Duodenal mucosa (tissue), 2 donors: ENCODE measurements at regions not wholly inside any gene's neighbourhood (a gene's known extent, or its start where the extent isn't known, plus 50 kb on each side); places are given as distances from the start of the nearest gene placed in this dataset.
"Not testable (repeated sequence)": the region's sequence is repeated elsewhere in the genome, so short reads cannot be mapped to it uniquely, and the experiment has no call there.

Experiments used
- H3K27ac ChIP-seq: one replicate; pipeline ENCODE4 v1.7.0; 2013; ENCODE audit warnings: low read depth, low read length
- H3K27me3 ChIP-seq, 2 donors: one replicate each; pipeline ENCODE4 v1.7.0; 2013; ENCODE audit warnings: low read length in 2 of 2, control low read depth in 1 of 2; ENCODE audit not compliant: insufficient read depth in 2 of 2, control insufficient read depth in 1 of 2
- H3K36me3 ChIP-seq, 2 donors: one replicate each; pipeline ENCODE4 v1.7.0; 2013; ENCODE audit warnings: low read length in 2 of 2, control low read depth in 1 of 2; ENCODE audit not compliant: insufficient read depth in 2 of 2, control insufficient read depth in 1 of 2
- H3K4me1 ChIP-seq, 2 donors: one replicate each; pipeline ENCODE4 v1.7.0; 2013; ENCODE audit warnings: low read length in 2 of 2, control low read depth in 1 of 2; ENCODE audit not compliant: insufficient read depth in 2 of 2, control insufficient read depth in 1 of 2
- H3K4me3 ChIP-seq, 2 donors: one replicate each; pipeline ENCODE4 v1.7.0; 2013; ENCODE audit warnings: low read length in 2 of 2, low read depth in 1 of 2
- H3K9ac ChIP-seq, 2 donors: one replicate each; pipeline ENCODE4 v1.7.0; 2013; ENCODE audit warnings: low read length in 2 of 2, low read depth in 1 of 2
- H3K9me3 ChIP-seq, 2 donors: one replicate each; pipeline ENCODE4 v1.7.0; 2013; ENCODE audit warnings: low read length in 2 of 2, control low read depth in 1 of 2; ENCODE audit not compliant: control insufficient read depth in 1 of 2

DNA sequence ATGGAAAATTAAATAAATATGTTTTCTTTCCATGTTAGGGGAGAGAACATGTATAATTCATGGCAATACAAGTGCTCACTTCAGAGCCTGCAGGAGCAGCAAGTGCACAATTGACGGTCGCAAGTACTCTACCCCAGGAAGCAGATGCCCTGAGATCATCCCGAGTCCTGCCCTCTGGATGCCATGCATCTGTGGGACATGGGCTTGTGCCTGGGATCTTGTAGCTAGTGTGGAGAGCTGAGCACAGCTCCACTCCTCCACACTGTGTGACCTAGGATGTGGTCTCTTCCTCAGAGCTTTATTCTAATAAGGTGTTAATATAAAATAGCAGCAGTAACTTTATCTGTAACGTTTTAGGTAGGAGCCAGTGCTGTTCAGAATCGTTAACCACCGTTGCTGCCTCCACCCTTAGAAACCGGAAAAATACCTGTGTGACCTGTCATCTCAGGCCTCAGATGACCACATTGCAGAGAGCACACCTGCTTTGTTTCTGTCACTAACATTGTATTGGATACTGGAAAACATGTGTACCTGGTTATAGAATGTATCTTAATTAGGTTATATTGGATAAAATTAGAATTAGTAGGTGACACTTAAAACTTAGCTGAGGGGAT lies 105.0 kb upstream of the GOLGA6L6 start:
- Histone ChIP-seq H3K9ac (no peak overlapping the region), H3K9me3 (peaks cover 0 to 8% of the 10 kb centered on the region in 2 donors), H3K4me3 (no peak overlapping the region), H3K4me1 (no peaks in the 10 kb centered on the region), H3K27me3 (no peaks in the 10 kb centered on the region), H3K36me3 (no peaks in the 10 kb centered on the region), H3K27ac (no peak overlapping the region)

GRCh38 chr15:20645956-20646355 lies 104.4 kb upstream of the GOLGA6L6 start:
- peak overlapping the region in 1 of 2 donors; percentile 4 for H3K4me3 ChIP-seq
- H3K9ac ChIP-seq = no peak overlapping the region
- H3K27me3 ChIP-seq = no peaks in the 10 kb centered on the region
- H3K27ac ChIP-seq = no peak overlapping the region
- peaks cover 0 to 8% of the 10 kb centered on the region in 2 donors for H3K9me3 ChIP-seq
- no peaks in the 10 kb centered on the region for H3K36me3 ChIP-seq
- H3K4me1 ChIP-seq = no peaks in the 10 kb centered on the region

GRCh38 chr15:20644896-20645295 lies 103.3 kb upstream of the GOLGA6L6 start:
- H3K27me3 ChIP-seq = no peaks in the 10 kb centered on the region
- H3K9me3 ChIP-seq = peaks cover 0 to 8% of the 10 kb centered on the region in 2 donors
- no peak overlapping the region for H3K27ac ChIP-seq
- H3K4me3 ChIP-seq = no peak overlapping the region
- H3K36me3 ChIP-seq = no peaks in the 10 kb centered on the region
- H3K9ac ChIP-seq = no peak overlapping the region
- H3K4me1 ChIP-seq = no peaks in the 10 kb centered on the region

- H3K27me3 ChIP-seq = no peaks in the 10 kb centered on the region
- no peaks in the 10 kb centered on the region for H3K4me1 ChIP-seq
- H3K9ac ChIP-seq = no peak overlapping the region
- no peak overlapping the region for H3K27ac ChIP-seq
- peaks cover 0 to 8% of the 10 kb centered on the region in 2 donors for H3K9me3 ChIP-seq
- no peak overlapping the region for H3K4me3 ChIP-seq
- no peaks in the 10 kb centered on the region for H3K36me3 ChIP-seq
Measured at GRCh38 chr15:20643829-20644425, 102.3 kb upstream of the GOLGA6L6 start.

- Histone ChIP-seq H3K27me3 (no peaks in the 10 kb centered on the region), H3K36me3 (no peaks in the 10 kb centered on the region), H3K9ac (no peak overlapping the region), H3K4me1 (no peaks in the 10 kb centered on the region), H3K9me3 (peaks cover 0 to 8% of the 10 kb centered on the region in 2 donors), H3K4me3 (no peak overlapping the region), H3K27ac (no peak overlapping the region)
Measured at GRCh38 chr15:20643024-20643770, 101.6 kb upstream of the GOLGA6L6 start.

GRCh38 chr15:20642054-20642767 lies 100.6 kb upstream of the GOLGA6L6 start:
- no peaks in the 10 kb centered on the region for H3K27me3 ChIP-seq
- H3K4me3 ChIP-seq = no peak overlapping the region
- H3K9ac ChIP-seq = no peak overlapping the region
- peaks cover 0 to 8% of the 10 kb centered on the region in 2 donors for H3K9me3 ChIP-seq
- no peak overlapping the region for H3K27ac ChIP-seq
- H3K4me1 ChIP-seq = no peaks in the 10 kb centered on the region
- H3K36me3 ChIP-seq = no peaks in the 10 kb centered on the region

- not testable (repeated sequence) for H3K4me3 ChIP-seq, H3K4me1 ChIP-seq, H3K9ac ChIP-seq, H3K27ac ChIP-seq, H3K36me3 ChIP-seq, H3K27me3 ChIP-seq, H3K9me3 ChIP-seq
Measured at GRCh38 chr15:20640427-20640826, 98.8 kb upstream of the GOLGA6L6 start.

DNA sequence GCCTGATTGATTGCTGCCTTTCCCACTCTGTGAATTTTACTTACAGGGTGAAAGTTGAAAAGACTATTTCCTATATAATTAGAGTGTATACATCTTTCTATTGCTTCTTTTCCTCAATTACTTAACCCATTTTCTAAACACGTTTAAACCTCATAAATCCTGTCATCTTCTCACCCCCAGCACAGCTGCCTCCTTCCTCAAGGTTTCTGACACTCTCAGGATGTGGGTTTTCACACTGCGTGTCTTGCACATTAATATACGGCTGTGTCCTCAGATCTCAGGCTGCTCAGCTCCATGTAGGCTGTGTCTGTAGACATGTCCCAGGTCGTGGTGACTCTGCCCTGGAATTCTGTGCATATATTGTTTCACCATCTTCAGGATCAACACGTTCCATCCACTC lies 97.6 kb upstream of the GOLGA6L6 start:
- H3K27ac ChIP-seq, H3K27me3 ChIP-seq, H3K36me3 ChIP-seq, H3K4me1 ChIP-seq, H3K4me3 ChIP-seq, H3K9ac ChIP-seq, H3K9me3 ChIP-seq: not testable (repeated sequence)

GRCh38 chr15:20637499-20637898 lies 95.9 kb upstream of the GOLGA6L6 start:
- not testable (repeated sequence) for H3K27me3 ChIP-seq, H3K36me3 ChIP-seq, H3K4me3 ChIP-seq, H3K4me1 ChIP-seq, H3K9ac ChIP-seq, H3K9me3 ChIP-seq, H3K27ac ChIP-seq

GRCh38 chr15:20629526-20629925 lies 87.9 kb upstream of the GOLGA6L6 start:
- not testable (repeated sequence) for H3K4me1 ChIP-seq, H3K27me3 ChIP-seq, H3K9ac ChIP-seq, H3K36me3 ChIP-seq, H3K9me3 ChIP-seq, H3K27ac ChIP-seq, H3K4me3 ChIP-seq
